Keratinocyte (primary cell): ENCODE measurements at regions not wholly inside any gene's neighbourhood (a gene's known extent, or its start where the extent isn't known, plus 50 kb on each side); places are given as distances from the start of the nearest gene placed in this dataset.
"Not testable (repeated sequence)": the region's sequence is repeated elsewhere in the genome, so short reads cannot be mapped to it uniquely, and the experiment has no call there.

Source experiments
- CTCF ChIP-seq, 3 experiments: IDR thresholded peaks in 1 of 3; conservative IDR thresholded peaks in 1 of 3; optimal IDR thresholded peaks in 1 of 3; 2 replicates in 2 of 3; 3 replicates in 1 of 3; pipeline versions ENCODE3 to v1.5.1; 2011; ENCODE audit warnings: low read length in 3 of 3, mild to moderate bottlenecking in 3 of 3, moderate library complexity in 2 of 3, control low read depth in 1 of 3, inconsistent platforms in 1 of 3; ENCODE audit not compliant: insufficient read depth in 2 of 3; ENCODE audit errors: extremely low read depth in 1 of 3
- EZH2 ChIP-seq: IDR thresholded peaks from one replicate; pipeline ENCODE4 v1.6.1; 2012; ENCODE audit warnings: inconsistent platforms, mild to moderate bottlenecking, low read length, moderate library complexity

GRCh38 chr6:6745637-6746332 is 157.3 kb downstream of the LY86 start:
- TF ChIP-seq CTCF (optimal IDR thresholded peaks at IDR 0.05 in 1 of 3, IDR thresholded peaks at IDR 0.05 in 1 of 3, conservative IDR thresholded peaks at IDR 0.05 in 1 of 3; ENCODE audit: extremely low read depth in 1 of 3, insufficient read depth in 2 of 3, low read length in 3 of 3); EZH2: not testable (repeated sequence)
